GM13976 (cell line): ENCODE measurements at regions not wholly inside any gene's neighbourhood (a gene's known extent, or its start where the extent isn't known, plus 50 kb on each side); places are given as distances from the start of the nearest gene placed in this dataset.
"Not testable (repeated sequence)": the region's sequence is repeated elsewhere in the genome, so short reads cannot be mapped to it uniquely, and the experiment has no call there.

ENCODE experiments used
- DNase-seq: peaks from one replicate; pipeline ENCODE4 v3.0.0; 2012; ENCODE audit warnings: low spot score
- in situ Hi-C: fragments of 300-500 bp; cut with MboI; formaldehyde crosslinking; loops from one replicate; pipeline ENCODE4 v1.12.0; 2022; ENCODE audit warnings: low sequenced_read_pairs, mixed read lengths, inconsistent platforms; ENCODE audit not compliant: unreplicated experiment
- TF ChIP-seq, protein P1 (sequence below): IDR thresholded peaks from 2 replicates; pipeline ENCODE4 v1.5.1; 2012; ENCODE audit warnings: borderline replicate concordance, mild to moderate bottlenecking; ENCODE audit not compliant: insufficient read depth; ENCODE audit errors: extremely low read depth, missing control alignments, control extremely low read depth

DNA sequence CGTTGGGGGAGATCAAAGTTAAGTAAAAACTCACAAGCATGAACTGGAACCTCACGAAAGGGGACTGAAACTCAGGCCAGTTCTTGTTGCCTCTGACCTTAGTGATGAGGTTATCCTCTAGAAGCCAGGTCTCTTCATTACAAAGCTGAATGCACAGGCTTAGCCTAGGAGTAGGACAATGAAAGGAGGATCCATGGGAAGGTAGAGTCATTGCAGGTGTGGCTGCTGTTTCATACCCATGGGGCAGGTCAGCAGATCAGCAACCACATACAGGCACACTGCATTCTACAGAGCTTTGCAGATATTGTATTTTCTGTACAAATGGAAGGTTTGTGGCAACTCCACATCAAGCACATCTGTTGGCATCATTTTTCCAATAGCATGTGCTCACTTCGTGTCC is 341.3 kb upstream of the SOX9 start:
- no peak for DNase-seq
- in situ Hi-C loops = no loop called here
- TF ChIP-seq, protein P1, sequence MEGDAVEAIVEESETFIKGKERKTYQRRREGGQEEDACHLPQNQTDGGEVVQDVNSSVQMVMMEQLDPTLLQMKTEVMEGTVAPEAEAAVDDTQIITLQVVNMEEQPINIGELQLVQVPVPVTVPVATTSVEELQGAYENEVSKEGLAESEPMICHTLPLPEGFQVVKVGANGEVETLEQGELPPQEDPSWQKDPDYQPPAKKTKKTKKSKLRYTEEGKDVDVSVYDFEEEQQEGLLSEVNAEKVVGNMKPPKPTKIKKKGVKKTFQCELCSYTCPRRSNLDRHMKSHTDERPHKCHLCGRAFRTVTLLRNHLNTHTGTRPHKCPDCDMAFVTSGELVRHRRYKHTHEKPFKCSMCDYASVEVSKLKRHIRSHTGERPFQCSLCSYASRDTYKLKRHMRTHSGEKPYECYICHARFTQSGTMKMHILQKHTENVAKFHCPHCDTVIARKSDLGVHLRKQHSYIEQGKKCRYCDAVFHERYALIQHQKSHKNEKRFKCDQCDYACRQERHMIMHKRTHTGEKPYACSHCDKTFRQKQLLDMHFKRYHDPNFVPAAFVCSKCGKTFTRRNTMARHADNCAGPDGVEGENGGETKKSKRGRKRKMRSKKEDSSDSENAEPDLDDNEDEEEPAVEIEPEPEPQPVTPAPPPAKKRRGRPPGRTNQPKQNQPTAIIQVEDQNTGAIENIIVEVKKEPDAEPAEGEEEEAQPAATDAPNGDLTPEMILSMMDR = no peak

DNA sequence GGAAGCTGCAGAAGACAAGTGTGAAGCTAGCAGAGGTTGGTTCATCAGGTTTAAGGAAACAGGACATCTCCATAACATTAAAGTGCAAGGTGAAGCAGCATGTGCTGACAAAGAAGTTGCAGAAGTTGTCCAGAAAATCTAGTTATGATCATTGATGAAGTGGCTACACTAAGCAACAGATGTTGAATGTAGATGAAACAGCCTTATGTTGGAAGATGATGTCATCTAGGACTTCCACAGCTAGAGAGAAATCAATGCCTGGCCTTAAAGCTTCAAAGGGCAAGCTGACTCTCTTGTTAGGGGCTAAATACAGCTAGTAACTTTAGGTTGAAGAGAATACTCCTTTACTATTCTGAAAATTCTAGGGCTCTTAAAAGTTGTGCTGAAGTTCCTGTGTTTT is 340.2 kb upstream of the SOX9 start:
- TF ChIP-seq, protein P1 = no peak
- in situ Hi-C loops = no loop called here
- no peak for DNase-seq

DNA sequence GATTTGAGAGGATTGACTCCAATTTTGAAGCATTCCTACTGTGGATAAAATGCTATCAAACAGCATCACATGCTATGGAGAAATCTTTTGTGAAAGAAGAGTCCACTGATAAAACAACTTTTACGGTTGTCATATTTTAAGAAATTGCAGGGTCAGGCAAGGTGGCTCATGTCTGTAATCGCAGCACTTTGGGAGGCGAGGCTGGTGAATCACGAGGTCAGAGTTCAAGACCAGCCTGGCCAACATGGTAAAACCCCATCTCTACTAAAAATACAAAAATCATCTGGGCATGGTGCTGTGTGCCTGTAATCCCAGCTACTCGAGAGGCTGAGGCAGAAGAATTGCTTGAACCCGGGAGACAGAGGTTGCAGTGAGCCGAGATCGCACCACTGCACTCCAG is 338.8 kb upstream of the SOX9 start:
- in situ Hi-C loops, DNase-seq: not testable (repeated sequence)

DNA sequence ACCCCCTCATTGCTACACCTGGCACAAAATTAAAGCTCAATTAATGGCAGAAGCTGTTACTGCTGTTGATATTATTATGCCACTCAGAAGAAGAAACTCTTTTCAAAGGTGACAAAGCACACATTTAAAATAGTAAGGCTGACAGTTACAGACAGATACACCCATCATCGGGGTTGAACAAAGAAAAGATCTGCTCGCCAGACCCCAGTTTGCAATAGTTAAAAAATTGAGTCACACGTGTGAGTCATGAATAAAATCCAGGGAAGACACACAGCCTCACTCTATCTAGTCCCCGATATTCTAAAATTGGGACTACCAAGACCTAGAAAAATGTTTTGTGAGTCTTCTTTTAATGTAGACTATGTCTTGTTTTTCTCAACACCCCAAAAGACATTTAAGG is 330.0 kb upstream of the SOX9 start:
- TF ChIP-seq, protein P1 = no peak
- in situ Hi-C loops = no loop called here
- no peak for DNase-seq

- TF ChIP-seq, protein P1 = no peak
- no peak for DNase-seq
- in situ Hi-C loops = no loop called here
Measured at GRCh38 chr17:71791311-71791710, 329.5 kb upstream of the SOX9 start.

GRCh38 chr17:71792966-71793365 is 327.9 kb upstream of the SOX9 start:
- TF ChIP-seq, protein P1 = no peak
- in situ Hi-C loops = no loop called here

DNA sequence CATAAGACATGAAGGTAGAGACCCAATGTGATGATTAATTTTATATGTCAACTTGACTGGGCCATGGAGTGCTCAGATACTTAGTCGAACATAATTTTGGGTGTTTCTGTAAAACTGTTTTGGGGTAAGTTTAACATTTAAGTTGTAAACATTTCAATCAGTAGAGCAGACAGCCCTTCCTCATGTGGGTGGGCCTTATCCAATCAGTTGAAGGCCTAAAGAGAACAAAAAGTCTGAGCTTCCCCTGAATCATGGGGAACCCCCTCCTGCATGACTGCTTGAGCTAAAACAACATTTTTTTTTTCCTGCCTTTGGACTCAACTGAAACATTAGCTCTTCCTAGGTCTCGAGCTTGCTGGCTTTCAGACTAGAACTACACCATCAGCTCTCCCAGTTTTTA is 327.3 kb upstream of the SOX9 start:
- TF ChIP-seq, protein P1 = no peak
- no peak for DNase-seq
- in situ Hi-C loops = no loop called here

More at GRCh38 chr17:71792966-71793365, 327.9 kb upstream of the SOX9 start:
- no peak for DNase-seq
